ENCODE measurements at regions not wholly inside any gene's neighbourhood (a gene's known extent, or its start where the extent isn't known, plus 50 kb on each side); places are given as distances from the start of the nearest gene placed in this dataset.

GRCh38 chr10:10118131-10118530 is 899.5 kb upstream of the CELF2 start:
- no peaks in the 10 kb centered on the region for H3K36me3 ChIP-seq
- H3K27me3 ChIP-seq = no peaks in the 10 kb centered on the region
- TF ChIP-seq CTCF (IDR thresholded peaks at IDR 0.05) (no peak), POLR2A (IDR thresholded peaks at IDR 0.05) (no peak)
- no peak overlapping the region for H3K4me3 ChIP-seq
- H3K4me1 ChIP-seq = no peaks in the 10 kb centered on the region
- H3K9me3 ChIP-seq = no peaks in the 10 kb centered on the region
- H3K27ac ChIP-seq = no peak overlapping the region
- no peak for DNase-seq

GRCh38 chr10:10120671-10121070 is 897.0 kb upstream of the CELF2 start:
- Histone ChIP-seq H3K27ac (no peak overlapping the region), H3K4me3 (no peak overlapping the region), H3K27me3 (no peaks in the 10 kb centered on the region), H3K9me3 (no peaks in the 10 kb centered on the region), H3K4me1 (no peaks in the 10 kb centered on the region), H3K36me3 (no peaks in the 10 kb centered on the region)
- no peak for DNase-seq
- TF ChIP-seq POLR2A (IDR thresholded peaks at IDR 0.05) (no peak), CTCF (IDR thresholded peaks at IDR 0.05) (no peak)

GRCh38 chr10:10125676-10126075 is 892.0 kb upstream of the CELF2 start:
- TF ChIP-seq CTCF (IDR thresholded peaks at IDR 0.05) (no peak), POLR2A (IDR thresholded peaks at IDR 0.05) (no peak)
- H3K4me1 ChIP-seq = no peaks in the 10 kb centered on the region

GRCh38 chr10:10126218-10126617 is 891.5 kb upstream of the CELF2 start:
- TF ChIP-seq CTCF (IDR thresholded peaks at IDR 0.05) (no peak), POLR2A (IDR thresholded peaks at IDR 0.05) (no peak)
- no peaks in the 10 kb centered on the region for H3K9me3 ChIP-seq
- no peaks in the 10 kb centered on the region for H3K36me3 ChIP-seq
- no peak overlapping the region for H3K4me3 ChIP-seq
- no peak for DNase-seq
- no peaks in the 10 kb centered on the region for H3K27me3 ChIP-seq
- no peaks in the 10 kb centered on the region for H3K4me1 ChIP-seq
- no peak overlapping the region for H3K27ac ChIP-seq

More at GRCh38 chr10:10125676-10126075, 892.0 kb upstream of the CELF2 start:
- Histone ChIP-seq H3K9me3 (no peaks in the 10 kb centered on the region), H3K27ac (no peak overlapping the region), H3K27me3 (no peaks in the 10 kb centered on the region), H3K36me3 (no peaks in the 10 kb centered on the region), H3K4me3 (no peak overlapping the region)
- no peak for DNase-seq

- Histone ChIP-seq H3K4me3 (no peak overlapping the region), H3K36me3 (no peaks in the 10 kb centered on the region), H3K9me3 (no peaks in the 10 kb centered on the region), H3K27me3 (no peaks in the 10 kb centered on the region), H3K4me1 (no peaks in the 10 kb centered on the region), H3K27ac (no peak overlapping the region)
- no peak for DNase-seq
- TF ChIP-seq CTCF (IDR thresholded peaks at IDR 0.05) = no peak
- TF ChIP-seq POLR2A (IDR thresholded peaks at IDR 0.05) = no peak
Observed at GRCh38 chr10:10128387-10128786, 889.3 kb upstream of the CELF2 start.

- Histone ChIP-seq H3K4me1 (no peaks in the 10 kb centered on the region), H3K27me3 (no peaks in the 10 kb centered on the region), H3K27ac (no peak overlapping the region), H3K4me3 (no peak overlapping the region), H3K36me3 (no peaks in the 10 kb centered on the region), H3K9me3 (no peaks in the 10 kb centered on the region)
- TF ChIP-seq CTCF (IDR thresholded peaks at IDR 0.05) = no peak
- no peak for TF ChIP-seq POLR2A (IDR thresholded peaks at IDR 0.05)
- no peak for DNase-seq
Observed at GRCh38 chr10:10130686-10131085, 887.0 kb upstream of the CELF2 start.
